ENCODE measurements at regions not wholly inside any gene's neighbourhood (a gene's known extent, or its start where the extent isn't known, plus 50 kb on each side); places are given as distances from the start of the nearest gene placed in this dataset.
"Not testable (repeated sequence)": the region's sequence is repeated elsewhere in the genome, so short reads cannot be mapped to it uniquely, and the experiment has no call there.

DNA sequence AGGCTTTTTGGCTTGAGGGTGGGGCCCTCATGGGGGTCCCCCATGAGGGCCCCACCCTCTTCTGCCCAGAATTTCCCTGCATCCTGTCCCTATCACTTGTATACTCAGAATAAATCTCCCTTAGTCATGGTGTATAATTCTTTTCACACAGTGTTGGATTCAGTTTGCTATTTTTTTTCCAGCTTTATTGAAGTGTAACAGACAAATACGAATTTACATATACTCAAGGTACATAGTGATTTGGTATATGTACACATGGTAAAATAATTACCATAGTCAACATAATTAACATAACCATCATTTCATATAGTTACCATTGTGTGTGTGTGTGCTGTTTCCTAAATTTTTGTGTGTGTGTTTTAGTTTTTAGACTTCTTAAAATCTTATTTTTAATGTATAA is 289.4 kb downstream of the CNTNAP3B start:
- not testable (repeated sequence) for DNase-seq

GRCh38 chr9:41838953-41839352 is 290.3 kb downstream of the CNTNAP3B start:
- DNase-seq = not testable (repeated sequence)

GRCh38 chr9:41838562-41838851 is 290.7 kb downstream of the CNTNAP3B start:
- DNase-seq = not testable (repeated sequence)

GRCh38 chr9:41837684-41838561 is 291.3 kb downstream of the CNTNAP3B start:
- DNase-seq = not testable (repeated sequence)

DNA sequence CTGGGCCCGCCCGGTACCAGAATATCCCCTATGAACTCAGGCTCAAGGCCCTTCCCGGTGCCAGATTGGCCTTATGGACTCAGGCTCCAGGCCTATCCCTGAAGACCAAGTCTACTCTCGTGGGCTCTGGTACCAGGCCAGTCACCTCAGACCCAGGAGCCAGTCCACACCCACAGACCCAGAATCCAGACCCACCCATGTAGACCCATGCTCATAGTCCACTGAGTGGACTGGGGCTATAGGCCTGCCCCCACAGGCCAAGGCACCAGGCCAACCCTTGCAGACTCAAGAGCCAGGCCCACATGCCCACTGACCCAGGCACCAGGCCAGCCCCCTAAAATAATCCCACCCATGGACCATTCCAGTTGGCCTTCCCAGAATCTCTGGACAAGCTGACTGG is 296.1 kb downstream of the CNTNAP3B start:
- not testable (repeated sequence) for DNase-seq

- not testable (repeated sequence) for DNase-seq
Measured at GRCh38 chr9:41824723-41825122, 304.5 kb downstream of the CNTNAP3B start.

DNA sequence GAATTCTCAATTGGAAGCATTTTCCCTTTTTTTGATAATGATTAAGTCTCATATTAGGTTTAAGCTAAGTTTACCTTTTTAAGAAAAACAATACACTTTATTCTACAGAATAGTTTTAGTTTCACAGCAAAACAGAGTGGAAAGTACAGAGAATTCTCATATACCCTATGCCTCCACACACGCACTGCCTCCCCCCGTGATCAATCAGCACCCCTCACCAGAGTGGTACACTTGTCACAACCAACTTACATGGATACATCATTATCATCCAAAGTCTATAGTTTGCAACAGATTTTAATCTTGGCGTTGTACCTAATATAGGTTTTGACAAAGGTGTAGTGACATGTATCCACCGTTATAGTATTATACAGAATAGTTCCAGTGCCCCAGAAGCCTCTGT is 326.5 kb downstream of the CNTNAP3B start:
- DNase-seq = not testable (repeated sequence)

DNA sequence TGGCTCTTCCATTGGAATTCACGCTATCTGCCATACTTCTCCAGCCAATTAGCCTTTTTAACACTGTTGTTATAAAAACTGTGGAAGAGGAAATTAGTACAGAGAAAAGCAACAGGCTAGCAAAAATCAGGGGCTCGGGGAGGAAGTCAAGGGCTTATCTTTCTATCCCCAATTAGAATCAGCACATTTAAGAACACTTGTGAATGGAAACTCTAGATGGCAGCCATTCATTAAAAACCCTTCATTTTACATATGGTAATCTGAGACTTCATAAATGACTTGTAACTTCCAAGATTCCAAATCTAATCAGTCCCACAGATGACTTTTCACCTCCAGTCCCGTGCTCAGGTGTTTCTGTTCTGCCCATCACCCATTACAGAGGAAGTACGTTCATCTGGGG is 330.5 kb downstream of the CNTNAP3B start:
- DNase-seq = not testable (repeated sequence)

GRCh38 chr9:41790719-41791363 is 338.4 kb downstream of the CNTNAP3B start:
- DNase-seq = not testable (repeated sequence)

DNA sequence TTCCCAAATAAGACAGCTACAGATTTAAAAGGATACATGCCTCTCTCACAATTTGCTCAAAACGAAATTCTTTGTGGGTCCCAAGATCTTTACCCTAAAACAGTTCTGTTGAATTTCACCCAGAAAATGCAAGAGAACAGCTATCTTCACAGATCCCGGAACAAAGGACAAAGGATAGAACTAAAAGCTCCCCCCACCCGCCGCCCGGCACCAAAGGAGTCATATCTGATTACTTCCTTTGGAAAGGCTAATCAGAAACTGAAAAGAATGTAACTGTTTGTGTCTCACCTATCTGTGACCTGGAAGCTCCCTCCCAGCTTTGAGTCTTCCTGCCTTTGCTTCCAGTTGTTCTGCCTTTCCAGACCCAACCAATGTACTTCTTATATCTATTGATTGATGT is 339.2 kb downstream of the CNTNAP3B start:
- not testable (repeated sequence) for DNase-seq

GRCh38 chr9:41789387-41789786 is 339.8 kb downstream of the CNTNAP3B start:
- DNase-seq = not testable (repeated sequence)

- not testable (repeated sequence) for DNase-seq
Measured at GRCh38 chr9:41787951-41788350, 341.3 kb downstream of the CNTNAP3B start.

DNA sequence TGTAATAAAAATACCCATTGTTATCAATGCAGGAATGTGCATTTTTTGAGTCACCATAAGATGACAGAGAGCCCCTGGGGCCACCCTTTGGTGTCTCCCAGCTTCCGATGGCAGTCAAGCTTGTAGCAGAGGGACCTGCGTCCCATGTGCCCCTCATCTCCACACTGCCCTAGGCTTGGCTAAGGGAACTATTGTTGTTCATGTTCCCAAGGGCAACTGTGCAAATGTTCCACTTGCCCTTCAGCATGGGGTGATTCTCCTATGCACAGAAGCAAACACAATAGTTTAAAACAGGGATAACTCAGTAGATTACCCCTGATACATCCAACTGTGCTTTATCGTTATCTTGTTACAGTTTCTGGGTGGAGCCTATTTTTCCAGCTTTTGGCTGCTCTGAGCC is 342.0 kb downstream of the CNTNAP3B start:
- DNase-seq = not testable (repeated sequence)

GRCh38 chr9:41784006-41784405 is 345.2 kb downstream of the CNTNAP3B start:
- DNase-seq = not testable (repeated sequence)

DNA sequence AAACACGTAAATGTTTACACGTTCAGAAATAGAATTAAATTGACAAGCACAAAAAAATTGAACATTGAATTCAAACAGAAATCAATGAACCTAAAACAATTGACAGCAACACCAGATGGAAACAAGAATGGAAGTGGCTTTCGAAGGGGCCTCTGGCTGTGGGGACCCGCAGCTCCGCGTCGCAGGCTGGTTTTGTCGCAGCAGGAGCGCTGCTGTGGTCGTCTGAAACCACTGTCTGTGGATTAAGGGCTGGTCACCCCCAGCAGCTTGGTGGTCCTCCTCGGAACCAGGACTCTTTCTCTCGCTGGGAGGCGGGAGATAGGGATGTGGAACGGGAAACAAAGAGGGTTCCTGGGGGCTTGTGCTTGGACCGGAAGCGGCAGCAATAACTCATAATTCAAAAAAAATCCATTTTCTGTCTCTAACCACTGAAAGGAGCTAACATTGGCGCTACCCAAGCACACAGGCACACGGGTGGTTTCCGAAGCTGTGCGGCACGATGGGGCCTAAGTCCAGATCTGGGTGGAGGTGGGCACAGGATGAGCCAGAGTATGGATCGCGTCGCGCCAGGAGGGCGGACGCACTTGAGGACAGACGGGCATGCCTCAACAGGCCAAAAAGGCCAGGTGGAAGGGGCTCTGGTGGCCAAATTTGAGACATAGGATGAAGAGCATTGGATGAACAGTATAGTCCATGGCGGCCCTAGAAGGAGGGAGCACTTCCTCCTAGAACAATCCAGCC is 346.0 kb downstream of the CNTNAP3B start:
- not testable (repeated sequence) for DNase-seq

GRCh38 chr9:41781899-41782298 is 347.3 kb downstream of the CNTNAP3B start:
- DNase-seq = not testable (repeated sequence)

- DNase-seq = not testable (repeated sequence)
Measured at GRCh38 chr9:41779897-41780406, 349.3 kb downstream of the CNTNAP3B start.

- DNase-seq = not testable (repeated sequence)
Measured at GRCh38 chr9:41779192-41779591, 350.0 kb downstream of the CNTNAP3B start.

GRCh38 chr9:41778535-41779071 is 350.6 kb downstream of the CNTNAP3B start:
- DNase-seq = not testable (repeated sequence)

DNA sequence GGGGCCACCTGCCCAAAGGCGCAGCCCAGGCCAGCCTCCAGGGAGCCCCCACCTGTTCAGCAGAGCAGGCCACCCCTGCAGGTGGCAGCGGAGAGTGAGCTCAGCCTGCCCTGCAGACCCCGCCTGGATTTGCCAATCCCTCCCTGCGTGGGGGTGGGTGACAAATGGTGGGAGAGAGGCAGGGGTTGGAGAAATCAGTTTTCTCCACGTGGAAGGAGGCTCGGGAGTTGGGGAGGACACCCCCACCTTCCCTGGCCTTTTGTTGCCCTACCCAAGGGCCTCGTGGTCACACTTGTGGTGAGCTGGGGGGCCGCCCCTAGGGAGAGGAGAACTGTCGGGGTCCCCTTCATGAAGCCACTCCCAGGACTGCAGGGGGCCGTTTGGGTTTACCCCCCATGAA is 351.7 kb downstream of the CNTNAP3B start:
- not testable (repeated sequence) for DNase-seq

GRCh38 chr9:41772541-41772940 is 356.7 kb downstream of the CNTNAP3B start:
- not testable (repeated sequence) for DNase-seq

- DNase-seq = not testable (repeated sequence)
Measured at GRCh38 chr9:41771693-41772092, 357.5 kb downstream of the CNTNAP3B start.

DNA sequence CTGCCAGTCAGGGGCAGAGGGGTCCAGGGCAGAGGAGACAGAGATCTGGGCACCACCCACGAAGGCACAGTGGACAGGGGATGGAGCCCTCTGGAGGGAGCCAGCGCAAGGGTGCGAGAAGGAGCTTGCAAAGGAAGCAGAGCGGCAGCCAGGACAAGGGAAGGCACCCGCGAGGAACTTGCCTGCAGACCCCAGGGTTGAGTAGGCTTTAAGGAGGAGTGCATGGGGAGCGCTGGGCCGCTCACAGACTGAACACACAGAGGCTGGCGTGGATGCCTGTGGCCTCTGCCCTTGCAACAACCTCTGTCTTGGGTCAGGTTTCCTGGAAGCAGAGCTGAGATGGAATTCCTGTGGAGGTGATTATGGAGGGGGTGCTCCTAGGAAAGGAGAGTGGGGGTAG is 374.4 kb downstream of the CNTNAP3B start:
- DNase-seq = not testable (repeated sequence)

All from CD4-positive, alpha-beta T cell treated with Interferon alpha-2 for 1 hour (primary cell).